GM12873 (cell line): ENCODE measurements at regions not wholly inside any gene's neighbourhood (a gene's known extent, or its start where the extent isn't known, plus 50 kb on each side); places are given as distances from the start of the nearest gene placed in this dataset.

Experiments used
- CTCF ChIP-seq: IDR thresholded peaks from 2 replicates; pipeline ENCODE4 v1.5.1; 2012; ENCODE audit warnings: low read depth, mild to moderate bottlenecking, moderate library complexity, low read length, control low read depth; ENCODE audit not compliant: insufficient read depth; ENCODE audit errors: missing control alignments

GRCh38 chr1:192461684-192462083 lies 113.9 kb upstream of the RGS1 start:
- no peak for TF ChIP-seq CTCF

- TF ChIP-seq CTCF, result no peak
Measured at GRCh38 chr1:192462616-192463015, 113.0 kb upstream of the RGS1 start.

GRCh38 chr1:192463661-192464060 lies 111.9 kb upstream of the RGS1 start:
- no peak for TF ChIP-seq CTCF

GRCh38 chr1:192474080-192474683 lies 101.4 kb upstream of the RGS1 start:
- peak; percentile 53 for TF ChIP-seq CTCF

GRCh38 chr1:192475329-192475728 lies 100.2 kb upstream of the RGS1 start:
- no peak for TF ChIP-seq CTCF

GRCh38 chr1:192475970-192476369 lies 99.6 kb upstream of the RGS1 start:
- TF ChIP-seq CTCF, result no peak

GRCh38 chr1:192476802-192477298 lies 98.7 kb upstream of the RGS1 start:
- TF ChIP-seq CTCF, result no peak
